Heart right ventricle (tissue), 16 donors: ENCODE measurements at regions not wholly inside any gene's neighbourhood (a gene's known extent, or its start where the extent isn't known, plus 50 kb on each side); places are given as distances from the start of the nearest gene placed in this dataset.

Experiments
- ATAC-seq, 8 donors: fragments of 200-7000 bp; cut with Tn5 transposase; one replicate each; pipeline ENCODE4 v1.9.1; 2020; ENCODE audit warnings: mild to moderate bottlenecking in 8 of 8, moderate library complexity in 8 of 8, moderate number of reproducible peaks in 1 of 8
- DNase-seq, 2 donors: peaks; one replicate each; pipeline ENCODE4 v3.0.0-alpha.2; 2020
- H3K27ac ChIP-seq, 10 donors: fragments of 200-600 bp; sonication (generic) in 2 of 10; one replicate each; pipeline versions ENCODE4 v1.5.0 to v1.8.0; 2020 to 2022; ENCODE audit warnings: mild to moderate bottlenecking in 3 of 10
- H3K27me3 ChIP-seq, 7 donors: fragments of 200-600 bp; one replicate each; pipeline ENCODE4 v1.8.0; 2021 to 2022; ENCODE audit warnings: mild to moderate bottlenecking in 2 of 7
- H3K36me3 ChIP-seq, 9 donors: fragments of 200-600 bp; sonication (generic) in 1 of 9; one replicate each; pipeline versions ENCODE4 v1.5.0 to v1.8.0; 2020 to 2022; ENCODE audit warnings: mild to moderate bottlenecking in 2 of 9
- H3K4me1 ChIP-seq, 9 donors: fragments of 200-600 bp; sonication (generic) in 1 of 9; one replicate each; pipeline versions ENCODE4 v1.5.0 to v1.8.0; 2020 to 2022; ENCODE audit warnings: mild to moderate bottlenecking in 4 of 9
- H3K4me3 ChIP-seq, 10 donors: fragments of 200-600 bp; sonication (generic) in 2 of 10; one replicate each; pipeline versions ENCODE4 v1.5.0 to v1.8.0; 2020 to 2022; ENCODE audit warnings: mild to moderate bottlenecking in 7 of 10, moderate library complexity in 2 of 10
- H3K9me3 ChIP-seq, 11 donors: fragments of 200-600 bp in 10 of 11; sonication (generic) in 2 of 11; one replicate each; pipeline versions ENCODE4 v1.5.0 to v1.8.0; 2013 to 2022; ENCODE audit warnings: mild to moderate bottlenecking in 2 of 11, control low read depth in 1 of 11, moderate library complexity in 1 of 11
- CTCF ChIP-seq, 9 donors: fragments of 200-600 bp; sonication (generic) in 2 of 9; IDR thresholded peaks; one replicate each; pipeline versions ENCODE4 v1.5.0 to v1.8.0; 2021 to 2022; ENCODE audit warnings: antibody characterized with exemption in 9 of 9, mild to moderate bottlenecking in 5 of 9, moderate library complexity in 1 of 9
- WGBS, 2 donors: extraction: QIAGEN DNeasy Blood & Tissue Kit; methylation state at CpG; one replicate each; pipeline ENCODE4 v1.1.7; 2013; ENCODE audit warnings: inconsistent platforms in 1 of 2; 5-methylcytosine and 5-hydroxymethylcytosine counted together
- intact Hi-C, 10 donors: fragments of 100-400 bp; cut with DNase I; formaldehyde crosslinking; loops; one replicate each; pipeline versions ENCODE4 v1.11.1 to v1.14.2; 2022
- donor health status: Arrhythmogenic right ventricular cardiomyopathy.
- donor health status: ischemic (EF 13 %, LVEDD 7.1; RV severe dilation, severe dysfunction).
- donor health status: healthy with polysubstance abuse.
- donor health status: DM: no; HTN: yes; CAD: no.
- donor health status: DM: no; HTN: no; CAD: no.
- donor health status: ischemic (EF 25% LVEDD 6.9; RV normal size, moderate dysfunction).
- donor health status: ischemic (EF 25% LVEDD 5.7; RV mildly dilated, moderate dysfunction).
- donor health status: healthy.
- donor health status: DM: yes; HTN: yes; CAD: no.
- donor health status: Ischemic cardiomyopathy.
- donor health status: ischemic (EF 35%, LVEDD 5.7; RV mildly dilated, moderate dysfunction).
- donor health status: nonischemic (EF 11% LVEDD 7.7; RV severe dilation, severe dysfunction).
- donor health status: DM: yes; HTN: yes; CAD: no.
- donor health status: PGD.
- donor health status: ischemic (EF 29% LVEDD 5.4; RV normal size, mild dysfunction).
- donor health status: nonischemic (EF 23%, LVEDD 6.1; RV moderate dilation, normal function).

- no peak for TF ChIP-seq CTCF (IDR thresholded peaks at IDR 0.05)
- intact Hi-C loops, result no loop called here
- Histone ChIP-seq H3K27me3 (no peaks in the 10 kb centered on the region), H3K4me1 (no peaks in the 10 kb centered on the region), H3K27ac (no peak overlapping the region), H3K9me3 (no peaks in the 10 kb centered on the region), H3K36me3 (no peaks in the 10 kb centered on the region), H3K4me3 (no peak overlapping the region)
- DNase-seq (no peak), ATAC-seq (no peak)
- WGBS, 2 donors, result 60 to 67% methylated on average over 5 of the region's 5 CpGs
Measured at GRCh38 chr3:137519602-137520001, 244.5 kb upstream of the SOX14 start.

DNA sequence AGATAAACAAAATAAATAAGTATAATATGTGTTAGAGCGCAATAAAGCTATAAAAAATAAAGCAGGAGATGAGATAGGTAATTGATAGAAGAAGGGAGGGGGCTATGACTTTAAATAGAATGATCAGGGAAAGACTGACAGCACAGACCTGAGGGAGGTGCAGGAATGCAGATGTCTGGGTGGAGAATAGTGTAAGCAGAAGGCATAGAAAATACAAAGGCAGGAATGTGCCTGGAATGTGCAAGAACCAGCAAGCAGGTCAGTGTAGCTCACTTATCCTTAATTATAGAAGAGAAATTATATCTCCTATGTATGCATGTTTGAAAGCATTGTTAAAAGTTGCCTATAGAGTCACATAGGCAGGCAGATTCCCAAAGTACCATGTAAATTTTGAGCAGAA lies 239.4 kb upstream of the SOX14 start:
- Histone ChIP-seq H3K27ac (no peak overlapping the region), H3K9me3 (no peaks in the 10 kb centered on the region), H3K4me1 (no peaks in the 10 kb centered on the region), H3K27me3 (no peaks in the 10 kb centered on the region), H3K36me3 (no peaks in the 10 kb centered on the region), H3K4me3 (no peak overlapping the region)
- ATAC-seq, result no peak
- WGBS, 2 donors, result 90 to 95% methylated on average over 1 of the region's 1 CpG
- TF ChIP-seq CTCF (IDR thresholded peaks at IDR 0.05), result no peak
- DNase-seq, result no peak
- intact Hi-C loops, result no loop called here

GRCh38 chr3:137525471-137525870 lies 238.6 kb upstream of the SOX14 start:
- DNase-seq (no peak), ATAC-seq (no peak)
- H3K27ac ChIP-seq, result no peak overlapping the region
- intact Hi-C loops, result no loop called here
- no peaks in the 10 kb centered on the region for H3K27me3 ChIP-seq
- TF ChIP-seq CTCF (IDR thresholded peaks at IDR 0.05), result no peak
- no peaks in the 10 kb centered on the region for H3K4me1 ChIP-seq
- no peaks in the 10 kb centered on the region for H3K36me3 ChIP-seq
- H3K4me3 ChIP-seq, result no peak overlapping the region
- no peaks in the 10 kb centered on the region for H3K9me3 ChIP-seq

GRCh38 chr3:137542049-137542448 lies 222.1 kb upstream of the SOX14 start:
- Histone ChIP-seq H3K36me3 (no peaks in the 10 kb centered on the region), H3K27me3 (no peaks in the 10 kb centered on the region), H3K9me3 (peaks cover 0 to 42% (median 2%) of the 10 kb centered on the region in 11 donors), H3K4me3 (no peak overlapping the region), H3K4me1 (no peaks in the 10 kb centered on the region), H3K27ac (no peak overlapping the region)
- WGBS, 2 donors, result 78 to 89% methylated on average over 3 of the region's 3 CpGs
- no peak for ATAC-seq
- intact Hi-C loops, result no loop called here
- no peak for TF ChIP-seq CTCF (IDR thresholded peaks at IDR 0.05)
- no peak for DNase-seq

DNA sequence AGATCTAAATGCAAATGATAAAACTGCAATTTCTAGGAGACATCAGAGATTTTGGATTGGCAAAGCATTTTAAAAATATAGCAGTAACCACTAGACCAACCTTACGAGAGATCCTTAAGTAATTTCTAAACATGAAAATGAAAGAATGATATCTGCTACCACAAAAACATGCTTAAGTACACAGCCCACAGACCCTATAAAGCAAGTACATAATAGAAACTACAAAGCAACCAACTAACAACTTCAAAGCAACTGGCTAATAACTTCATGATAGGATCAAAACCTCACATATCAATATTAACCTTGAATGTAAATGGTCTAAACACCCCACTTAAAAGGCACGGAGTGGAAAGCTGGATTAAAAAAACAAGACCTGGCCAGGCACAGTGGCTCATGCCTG lies 209.9 kb upstream of the SOX14 start:
- TF ChIP-seq CTCF (IDR thresholded peaks at IDR 0.05), result no peak
- intact Hi-C loops, result no loop called here
- Histone ChIP-seq H3K36me3 (no peaks in the 10 kb centered on the region), H3K27me3 (no peaks in the 10 kb centered on the region), H3K9me3 (peaks cover 0 to 3% (median 0%) of the 10 kb centered on the region in 11 donors), H3K27ac (no peak overlapping the region), H3K4me3 (no peak overlapping the region), H3K4me1 (no peaks in the 10 kb centered on the region)
- DNase-seq (no peak), ATAC-seq (no peak)
- WGBS, 2 donors, result 77 to 84% methylated on average over 2 of the region's 2 CpGs
